ENCODE measurements at regions not wholly inside any gene's neighbourhood (a gene's known extent, or its start where the extent isn't known, plus 50 kb on each side); places are given as distances from the start of the nearest gene placed in this dataset.

DNA sequence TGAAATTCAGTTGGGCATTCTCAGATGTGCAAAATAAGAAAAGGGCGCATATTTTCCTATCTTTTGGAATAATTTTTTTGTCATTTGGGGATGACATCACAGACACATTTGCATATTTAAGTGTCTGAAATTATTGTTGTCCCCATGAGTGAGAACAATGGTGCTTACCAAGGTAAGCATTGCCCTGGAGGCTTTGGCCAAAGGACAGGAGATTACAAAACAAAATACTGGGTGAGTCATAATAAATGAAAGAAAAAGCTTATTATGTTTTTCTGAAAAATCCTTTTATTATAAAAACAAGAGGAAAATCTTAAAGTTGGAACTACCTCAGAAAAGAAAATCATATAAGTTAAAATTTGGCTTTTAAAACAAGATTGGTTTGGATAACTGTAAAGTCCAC lies 254.9 kb downstream of the BTG1 start:
- ChIA-PET CTCF (no interaction called here), POLR2A (no interaction called here)
- Histone ChIP-seq H3K9me3 (ENCODE audit: control insufficient read depth, insufficient read depth, low read depth, low read length) (no peaks in the 10 kb centered on the region), H3K36me3 (ENCODE audit: control insufficient read depth, insufficient read depth, low read length) (no peaks in the 10 kb centered on the region), H3K4me1 (ENCODE audit: control insufficient read depth, insufficient read depth, low read length) (no peaks in the 10 kb centered on the region), H3K4me3 (ENCODE audit: low read depth in 2 of 2, low read length in 2 of 2) (no peak overlapping the region), H3K27ac (ENCODE audit: low read length) (no peak overlapping the region), H3K27me3 (ENCODE audit: control insufficient read depth, insufficient read depth, low read length) (no peaks in the 10 kb centered on the region; the same call in 1 of the 2 replicates)
- ATAC-seq (no peak), DNase-seq (ENCODE audit: low read depth, low spot score) (no peak)
- in situ Hi-C loops (cut with HindIII; ENCODE audit: low pct_unique_long_range_greater_than_20kb, low sequenced_read_pairs) (no loop called here), intact Hi-C loops (cut with micrococcal nuclease; ENCODE audit: unreplicated experiment) (no loop called here)
- TF ChIP-seq, protein P1, sequence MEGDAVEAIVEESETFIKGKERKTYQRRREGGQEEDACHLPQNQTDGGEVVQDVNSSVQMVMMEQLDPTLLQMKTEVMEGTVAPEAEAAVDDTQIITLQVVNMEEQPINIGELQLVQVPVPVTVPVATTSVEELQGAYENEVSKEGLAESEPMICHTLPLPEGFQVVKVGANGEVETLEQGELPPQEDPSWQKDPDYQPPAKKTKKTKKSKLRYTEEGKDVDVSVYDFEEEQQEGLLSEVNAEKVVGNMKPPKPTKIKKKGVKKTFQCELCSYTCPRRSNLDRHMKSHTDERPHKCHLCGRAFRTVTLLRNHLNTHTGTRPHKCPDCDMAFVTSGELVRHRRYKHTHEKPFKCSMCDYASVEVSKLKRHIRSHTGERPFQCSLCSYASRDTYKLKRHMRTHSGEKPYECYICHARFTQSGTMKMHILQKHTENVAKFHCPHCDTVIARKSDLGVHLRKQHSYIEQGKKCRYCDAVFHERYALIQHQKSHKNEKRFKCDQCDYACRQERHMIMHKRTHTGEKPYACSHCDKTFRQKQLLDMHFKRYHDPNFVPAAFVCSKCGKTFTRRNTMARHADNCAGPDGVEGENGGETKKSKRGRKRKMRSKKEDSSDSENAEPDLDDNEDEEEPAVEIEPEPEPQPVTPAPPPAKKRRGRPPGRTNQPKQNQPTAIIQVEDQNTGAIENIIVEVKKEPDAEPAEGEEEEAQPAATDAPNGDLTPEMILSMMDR (IDR thresholded peaks at IDR 0.05), result no peak
- TF ChIP-seq SIN3A (IDR thresholded peaks at IDR 0.05; ENCODE audit: borderline replicate concordance, insufficient read depth, low read depth, low read length) (no peak), TCF7L2 (IDR thresholded peaks at IDR 0.05; ENCODE audit: low read depth, low read length) (no peak), POLR2AphosphoS5 (IDR thresholded peaks at IDR 0.05; ENCODE audit: low read depth, low read length) (no peak)
- TF ChIP-seq, protein P2, sequence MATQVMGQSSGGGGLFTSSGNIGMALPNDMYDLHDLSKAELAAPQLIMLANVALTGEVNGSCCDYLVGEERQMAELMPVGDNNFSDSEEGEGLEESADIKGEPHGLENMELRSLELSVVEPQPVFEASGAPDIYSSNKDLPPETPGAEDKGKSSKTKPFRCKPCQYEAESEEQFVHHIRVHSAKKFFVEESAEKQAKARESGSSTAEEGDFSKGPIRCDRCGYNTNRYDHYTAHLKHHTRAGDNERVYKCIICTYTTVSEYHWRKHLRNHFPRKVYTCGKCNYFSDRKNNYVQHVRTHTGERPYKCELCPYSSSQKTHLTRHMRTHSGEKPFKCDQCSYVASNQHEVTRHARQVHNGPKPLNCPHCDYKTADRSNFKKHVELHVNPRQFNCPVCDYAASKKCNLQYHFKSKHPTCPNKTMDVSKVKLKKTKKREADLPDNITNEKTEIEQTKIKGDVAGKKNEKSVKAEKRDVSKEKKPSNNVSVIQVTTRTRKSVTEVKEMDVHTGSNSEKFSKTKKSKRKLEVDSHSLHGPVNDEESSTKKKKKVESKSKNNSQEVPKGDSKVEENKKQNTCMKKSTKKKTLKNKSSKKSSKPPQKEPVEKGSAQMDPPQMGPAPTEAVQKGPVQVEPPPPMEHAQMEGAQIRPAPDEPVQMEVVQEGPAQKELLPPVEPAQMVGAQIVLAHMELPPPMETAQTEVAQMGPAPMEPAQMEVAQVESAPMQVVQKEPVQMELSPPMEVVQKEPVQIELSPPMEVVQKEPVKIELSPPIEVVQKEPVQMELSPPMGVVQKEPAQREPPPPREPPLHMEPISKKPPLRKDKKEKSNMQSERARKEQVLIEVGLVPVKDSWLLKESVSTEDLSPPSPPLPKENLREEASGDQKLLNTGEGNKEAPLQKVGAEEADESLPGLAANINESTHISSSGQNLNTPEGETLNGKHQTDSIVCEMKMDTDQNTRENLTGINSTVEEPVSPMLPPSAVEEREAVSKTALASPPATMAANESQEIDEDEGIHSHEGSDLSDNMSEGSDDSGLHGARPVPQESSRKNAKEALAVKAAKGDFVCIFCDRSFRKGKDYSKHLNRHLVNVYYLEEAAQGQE (IDR thresholded peaks at IDR 0.05; ENCODE audit: insufficient read depth in 1 of 2, low read depth in 2 of 2, low read length in 1 of 2), result no peak
- no TSS peak for BruUV-seq (replicated peaks)

- H3K36me3 ChIP-seq (ENCODE audit: control insufficient read depth, insufficient read depth, low read length), result no peaks in the 10 kb centered on the region
- DNase-seq (ENCODE audit: low read depth, low spot score), result no peak
- in situ Hi-C loops (cut with HindIII; ENCODE audit: low pct_unique_long_range_greater_than_20kb, low sequenced_read_pairs), result no loop called here
- H3K9me3 ChIP-seq (ENCODE audit: control insufficient read depth, insufficient read depth, low read depth, low read length), result no peaks in the 10 kb centered on the region
- TF ChIP-seq POLR2AphosphoS5 (IDR thresholded peaks at IDR 0.05; ENCODE audit: low read depth, low read length) (no peak), TCF7L2 (IDR thresholded peaks at IDR 0.05; ENCODE audit: low read depth, low read length) (no peak), SIN3A (IDR thresholded peaks at IDR 0.05; ENCODE audit: borderline replicate concordance, insufficient read depth, low read depth, low read length) (no peak)
- TF ChIP-seq, protein P2 (IDR thresholded peaks at IDR 0.05; ENCODE audit: insufficient read depth in 1 of 2, low read depth in 2 of 2, low read length in 1 of 2), result no peak
- TF ChIP-seq, protein P1 (IDR thresholded peaks at IDR 0.05), result no peak
- H3K27ac ChIP-seq (ENCODE audit: low read length), result no peak overlapping the region
- H3K27me3 ChIP-seq (ENCODE audit: control insufficient read depth, insufficient read depth, low read length), result no peaks in the 10 kb centered on the region
- no TSS peak for BruUV-seq (replicated peaks)
- POLR2A ChIA-PET, result no interaction called here
- intact Hi-C loops (cut with micrococcal nuclease; ENCODE audit: unreplicated experiment), result no loop called here
- ATAC-seq, result no peak
- CTCF ChIA-PET, result no interaction called here
- H3K4me1 ChIP-seq (ENCODE audit: control insufficient read depth, insufficient read depth, low read length), result no peaks in the 10 kb centered on the region
- no peak overlapping the region for H3K4me3 ChIP-seq (ENCODE audit: low read depth in 2 of 2, low read length in 2 of 2)
Measured at GRCh38 chr12:91889910-91890309, 255.7 kb downstream of the BTG1 start.
